ENCODE measurements at regions not wholly inside any gene's neighbourhood (a gene's known extent, or its start where the extent isn't known, plus 50 kb on each side); places are given as distances from the start of the nearest gene placed in this dataset.

DNA sequence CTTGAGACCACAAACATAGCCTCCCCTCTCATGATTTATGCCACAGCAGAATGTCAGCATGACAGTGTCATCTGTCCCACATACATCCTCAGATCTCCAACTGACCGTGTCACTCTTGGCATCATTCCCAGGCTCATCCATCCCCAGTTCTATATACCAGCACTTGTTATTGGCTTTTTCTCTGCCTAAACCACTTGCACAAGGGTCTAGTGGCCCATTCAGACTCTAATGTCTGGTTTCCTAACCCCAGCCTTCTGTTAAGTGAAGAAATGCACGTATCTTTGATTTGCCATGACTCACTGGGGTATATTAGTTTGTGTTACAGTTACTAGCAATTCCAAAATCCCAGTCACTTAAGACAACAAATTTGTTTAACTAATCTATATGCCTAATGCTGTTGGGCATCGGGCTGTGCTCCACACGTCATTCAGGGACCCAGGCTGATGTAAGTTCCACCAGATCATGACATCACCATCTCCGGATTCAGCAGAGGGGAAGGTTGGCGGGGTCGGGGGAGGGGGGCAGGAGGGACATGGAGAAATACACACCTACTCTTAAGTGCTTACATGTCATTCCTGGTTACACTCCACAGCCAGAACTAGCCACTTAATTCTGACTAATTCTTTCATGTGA lies 517.4 kb downstream of the BUD13 start:
- no peak for DNase-seq (ENCODE audit: low spot score)

DNA sequence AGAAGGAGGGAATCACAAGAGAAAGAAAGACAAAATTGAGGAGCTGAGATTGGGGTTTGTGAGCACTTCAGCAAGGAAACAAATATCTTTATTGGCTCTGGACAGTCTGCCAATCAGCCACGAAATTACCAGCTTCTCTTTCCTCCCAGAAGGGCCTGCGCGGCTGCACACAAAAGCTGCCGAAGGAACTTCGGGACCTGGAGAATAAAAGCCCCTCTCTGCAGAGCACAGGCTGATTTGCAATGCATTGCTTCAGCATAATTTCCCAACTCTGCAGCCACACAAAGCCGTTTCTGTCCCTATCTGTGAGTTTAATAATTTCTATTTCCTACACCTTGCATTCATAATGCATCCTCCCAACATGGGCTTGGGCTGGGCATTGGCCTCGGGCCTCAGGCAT lies 522.6 kb downstream of the BUD13 start:
- no peak for DNase-seq (ENCODE audit: low spot score)

DNA sequence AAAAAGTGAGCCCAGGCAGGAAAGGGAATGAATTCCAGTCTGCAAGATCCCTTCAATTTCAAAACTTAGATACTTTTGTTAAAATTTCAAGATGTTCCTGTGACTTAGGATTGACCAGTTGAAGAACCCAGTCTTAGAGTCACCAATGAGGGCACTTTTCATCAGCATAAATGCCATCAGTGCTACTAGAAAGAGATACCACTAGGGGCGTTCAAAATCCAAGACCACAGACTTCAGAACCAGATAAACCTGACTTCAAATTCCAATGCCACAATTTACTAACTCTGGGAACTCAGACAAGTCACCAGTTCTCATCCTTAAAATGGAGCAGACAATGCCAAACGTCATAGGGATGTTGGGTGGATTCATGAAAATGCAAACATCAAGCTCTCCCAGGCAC lies 523.2 kb downstream of the BUD13 start:
- no peak for DNase-seq (ENCODE audit: low spot score)

DNA sequence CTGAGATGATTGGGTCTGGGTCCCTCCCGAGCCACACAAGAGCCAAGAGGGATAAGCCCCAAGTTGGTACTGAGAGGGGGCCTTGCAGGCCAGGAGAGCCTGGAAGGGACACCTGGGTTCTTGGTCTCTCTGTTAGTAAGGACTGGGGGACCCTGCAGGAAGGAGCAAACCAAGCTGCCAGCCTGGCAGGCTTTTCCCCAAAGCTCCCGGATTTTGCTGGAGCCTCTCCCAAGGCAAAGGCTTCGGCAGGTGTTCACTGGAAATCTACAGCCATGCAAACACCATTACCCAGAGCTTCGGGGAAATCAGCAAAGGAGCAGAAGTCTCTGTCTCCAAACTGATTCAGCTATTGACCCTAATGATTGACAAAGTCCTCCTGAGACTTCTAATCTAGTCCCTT lies 527.9 kb downstream of the BUD13 start:
- DNase-seq (ENCODE audit: low spot score) = no peak

DNA sequence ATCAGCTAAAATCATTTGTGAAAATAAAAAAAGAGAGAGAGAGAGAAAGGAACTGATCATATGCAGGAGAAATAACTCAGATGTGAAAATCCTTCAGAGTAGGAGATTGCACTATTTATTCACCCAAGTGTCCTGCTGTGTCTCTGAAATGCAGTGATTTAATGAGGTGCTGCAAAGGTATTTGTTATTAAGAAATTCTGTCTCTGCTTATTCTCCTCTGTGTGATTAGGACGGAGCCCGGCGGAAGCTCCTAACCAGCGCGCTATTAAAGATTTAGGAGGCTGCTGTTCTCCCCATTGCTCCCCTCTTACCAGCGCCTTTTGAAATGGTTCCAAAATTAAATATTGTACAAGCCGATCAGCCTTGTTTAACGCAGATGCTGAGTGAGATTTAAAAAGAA lies 528.3 kb downstream of the BUD13 start:
- DNase-seq (ENCODE audit: low spot score) = no peak

DNA sequence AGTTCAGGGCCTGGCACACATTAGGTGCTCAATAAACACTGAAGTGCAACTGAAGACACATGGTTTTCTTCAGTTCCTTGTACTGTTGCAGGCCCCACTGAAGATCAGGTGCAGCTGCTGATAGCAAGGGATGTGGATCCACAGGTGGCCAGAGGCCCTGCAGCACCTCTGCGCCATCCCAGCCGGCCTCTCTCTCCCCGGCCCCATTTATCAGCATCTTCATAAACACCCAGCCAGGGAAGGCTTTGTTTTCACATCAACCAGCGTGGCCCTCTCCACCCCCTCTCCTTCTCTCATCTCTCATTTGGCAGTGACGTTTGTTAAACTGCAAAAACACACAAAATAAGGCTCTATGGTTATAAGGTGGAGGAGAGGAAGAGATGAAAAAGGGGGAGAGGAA lies 528.8 kb downstream of the BUD13 start:
- DNase-seq (ENCODE audit: low spot score) = no peak

DNA sequence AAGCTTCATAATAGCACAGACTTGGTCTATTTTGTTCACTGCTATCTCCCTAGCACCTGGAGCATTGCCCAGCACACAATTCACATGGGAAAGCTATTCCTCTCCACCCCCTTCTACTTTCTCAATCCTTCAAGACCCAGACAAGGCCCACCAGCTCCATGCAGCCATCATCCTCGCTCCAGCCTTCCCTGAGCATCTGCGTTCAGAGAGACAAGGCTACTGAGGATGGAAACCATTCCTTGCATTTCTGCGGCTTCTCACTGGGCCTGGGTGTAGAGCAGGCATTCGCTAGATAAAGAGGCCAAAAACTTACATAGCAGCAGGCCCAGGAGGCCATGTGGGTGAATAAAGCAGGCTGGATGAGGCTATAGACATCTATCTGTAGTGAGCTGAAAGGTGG lies 530.8 kb downstream of the BUD13 start:
- DNase-seq (ENCODE audit: low spot score) = no peak

DNA sequence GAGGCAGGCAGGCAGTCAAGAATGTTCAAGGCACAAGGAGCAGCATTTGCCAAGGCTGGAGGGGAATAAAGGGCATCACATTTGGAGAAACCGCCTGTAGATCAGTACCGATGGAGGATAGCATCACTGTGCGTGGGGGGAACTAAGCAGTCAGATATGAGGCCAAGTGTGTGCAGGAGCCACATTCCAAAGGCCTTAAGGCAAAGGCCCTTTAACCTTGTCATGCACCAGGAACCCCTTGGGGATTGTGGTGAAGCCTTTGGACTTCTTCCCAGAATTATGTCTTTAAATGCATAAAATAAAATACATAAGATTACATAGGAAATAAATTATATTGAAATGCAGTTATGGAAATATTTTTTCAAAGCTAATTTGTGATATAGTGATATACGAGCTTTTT lies 532.1 kb downstream of the BUD13 start:
- no peak for DNase-seq (ENCODE audit: low spot score)

DNA sequence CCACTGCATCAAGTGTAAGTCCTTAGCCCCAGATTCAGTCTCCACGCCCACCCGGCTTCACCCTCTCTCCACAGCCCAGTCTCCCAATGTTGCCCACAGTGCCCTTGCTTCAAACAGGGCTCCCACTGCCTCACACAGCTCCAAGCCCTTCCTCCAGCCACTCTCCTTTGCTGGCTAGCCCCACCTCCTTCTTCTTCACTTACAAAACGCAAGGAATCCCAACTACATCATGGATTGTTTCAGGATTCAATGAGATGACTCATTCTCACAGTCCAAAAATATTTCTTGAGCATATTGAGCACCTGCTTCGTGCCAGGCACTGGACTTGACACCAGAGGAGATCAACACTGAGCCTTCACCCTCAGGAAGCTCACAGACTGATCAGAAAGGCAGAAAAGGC lies 533.5 kb downstream of the BUD13 start:
- DNase-seq (ENCODE audit: low spot score) = no peak

DNA sequence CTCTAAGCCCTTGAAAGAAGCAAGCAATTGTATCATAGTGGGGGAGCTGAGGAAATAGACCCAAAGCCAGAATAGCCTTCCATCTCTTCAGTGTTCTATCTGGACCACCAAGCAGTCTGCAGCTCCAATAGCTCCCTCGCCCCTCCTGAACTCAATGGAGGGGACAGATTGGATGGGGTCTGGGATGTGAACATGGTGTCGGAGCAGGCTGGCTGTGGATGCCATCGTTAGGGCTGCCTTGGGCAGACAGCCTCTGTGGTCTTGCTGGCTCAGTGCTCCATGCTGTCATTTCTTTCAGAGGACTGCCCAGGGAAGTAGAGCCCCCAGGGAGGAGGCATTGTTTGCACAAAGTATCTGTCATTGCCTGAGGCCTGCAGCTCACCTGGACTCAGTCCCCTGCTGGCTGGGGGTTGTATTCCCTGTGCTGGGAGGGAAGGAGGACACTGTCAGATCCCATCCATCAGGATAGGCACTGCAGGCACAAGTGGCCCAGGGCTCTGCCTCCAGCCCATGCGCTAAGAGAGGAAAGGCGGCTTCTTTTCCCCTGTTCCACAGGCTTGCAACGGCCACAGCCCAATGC lies 537.7 kb downstream of the BUD13 start:
- DNase-seq (ENCODE audit: low spot score) = no peak

DNA sequence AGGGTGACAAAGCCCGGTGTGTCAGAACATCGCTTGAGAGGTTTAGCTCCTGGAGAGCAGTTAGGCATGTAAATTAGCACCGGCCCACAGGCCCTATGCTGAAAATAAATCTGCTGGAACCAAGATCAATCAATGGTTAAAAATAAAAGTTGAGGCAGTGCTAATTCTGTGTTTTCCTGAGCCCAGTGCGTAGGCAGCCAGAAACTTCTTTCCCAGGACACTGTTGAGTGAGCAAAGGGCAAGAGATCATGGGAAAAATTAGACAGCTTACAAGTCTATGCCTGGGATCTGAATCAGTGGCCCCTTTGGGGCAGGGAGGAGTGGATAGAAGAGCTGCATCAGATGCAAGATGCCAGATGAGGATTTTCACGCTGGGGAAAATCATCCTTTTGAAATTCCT lies 539.2 kb downstream of the BUD13 start:
- DNase-seq (ENCODE audit: low spot score) = no peak

DNA sequence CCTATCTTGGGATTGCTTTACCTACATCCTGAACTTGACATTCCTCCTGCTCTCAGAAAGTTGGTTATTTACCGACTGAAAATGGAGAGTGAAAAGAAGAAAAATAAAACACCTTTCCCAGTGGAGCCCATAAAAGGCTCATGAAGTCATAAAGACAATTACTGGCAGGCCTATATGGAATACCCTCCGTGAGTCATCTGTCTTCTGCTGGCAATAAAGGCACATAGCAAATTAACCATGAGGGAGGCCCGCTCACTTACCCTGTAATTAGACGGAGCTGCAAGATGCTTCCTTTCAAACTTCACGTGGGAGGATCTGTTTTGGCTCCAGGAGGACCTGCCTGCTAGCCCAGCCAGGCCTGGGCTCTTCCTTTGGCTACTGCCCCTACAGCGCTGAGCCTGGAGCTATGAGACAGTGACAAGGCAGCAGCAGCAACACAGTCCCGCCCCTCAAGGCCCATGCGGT lies 540.4 kb downstream of the BUD13 start:
- DNase-seq (ENCODE audit: low spot score) = no peak

DNA sequence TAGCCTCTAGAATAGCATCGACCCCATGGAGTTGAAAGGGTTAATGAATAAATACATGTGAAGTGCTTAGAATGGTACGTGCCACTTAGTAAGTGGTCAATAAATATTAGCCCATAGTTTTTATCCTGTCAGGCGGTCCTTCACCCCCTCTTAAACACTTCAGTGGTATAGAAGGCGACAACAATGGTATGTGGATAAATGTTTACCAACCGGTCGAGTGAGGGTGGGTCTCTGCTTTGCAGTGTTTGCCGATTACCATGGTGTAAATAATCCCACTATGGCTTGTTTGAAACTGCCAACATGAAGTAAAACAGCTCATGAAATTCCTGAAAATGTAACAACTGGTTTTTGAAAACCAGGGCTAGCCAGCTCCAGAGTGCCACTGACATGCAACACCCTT lies 541.2 kb downstream of the BUD13 start:
- DNase-seq (ENCODE audit: low spot score) = no peak

DNA sequence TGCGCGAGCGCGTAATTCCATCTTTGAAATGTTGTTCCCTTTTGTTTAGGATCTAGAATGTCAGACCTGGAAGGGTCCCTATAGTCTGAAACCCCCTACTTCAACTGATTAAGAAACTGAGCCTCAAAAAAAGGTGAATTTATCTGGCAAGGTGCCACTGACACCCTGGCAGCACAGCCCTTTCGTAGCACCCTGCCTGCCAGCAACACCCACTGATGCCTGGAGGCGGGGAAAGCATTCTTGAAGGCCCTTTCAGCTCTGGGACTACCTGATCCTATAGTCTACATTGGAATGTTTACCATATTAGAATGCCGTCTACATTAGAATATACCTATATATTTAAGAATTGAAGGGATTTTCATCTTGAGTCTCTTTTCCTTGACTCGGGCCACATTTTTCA lies 542.3 kb downstream of the BUD13 start:
- DNase-seq (ENCODE audit: low spot score) = no peak

DNA sequence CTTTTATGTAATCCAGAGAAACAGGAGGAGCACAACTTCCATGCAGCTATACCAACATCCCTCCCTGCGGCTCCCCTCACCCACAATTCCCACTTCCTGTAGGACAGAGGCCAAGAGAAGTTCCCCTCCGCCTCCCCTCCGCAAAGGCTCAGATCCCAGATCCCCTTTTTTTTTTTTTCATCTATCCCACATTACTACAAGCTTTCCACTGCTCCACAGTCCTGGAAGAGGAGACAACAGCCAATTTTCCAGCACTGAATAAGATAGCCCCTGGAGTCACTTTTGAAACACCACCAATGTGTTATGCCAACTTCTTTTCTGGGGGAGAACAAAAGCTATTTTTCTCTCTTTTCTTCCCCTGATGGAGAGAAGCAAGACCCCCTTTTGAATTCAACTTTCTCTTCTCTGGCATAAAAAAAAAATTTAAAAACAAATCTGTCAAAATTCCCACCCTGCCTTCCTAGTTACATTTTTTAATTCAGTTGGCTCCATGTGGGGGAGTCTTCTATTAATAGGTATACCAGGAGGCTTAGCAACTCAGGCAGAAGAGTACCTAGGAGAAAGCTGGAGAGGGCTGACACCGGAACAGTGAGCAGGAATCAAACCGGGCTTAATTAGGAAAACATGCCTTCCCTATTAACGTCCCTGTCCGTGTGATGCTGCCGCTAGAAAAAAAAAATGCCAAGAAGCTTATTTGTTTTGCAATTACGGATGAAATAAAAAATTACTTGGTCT lies 543.4 kb downstream of the BUD13 start:
- DNase-seq (ENCODE audit: low spot score) = no peak

DNA sequence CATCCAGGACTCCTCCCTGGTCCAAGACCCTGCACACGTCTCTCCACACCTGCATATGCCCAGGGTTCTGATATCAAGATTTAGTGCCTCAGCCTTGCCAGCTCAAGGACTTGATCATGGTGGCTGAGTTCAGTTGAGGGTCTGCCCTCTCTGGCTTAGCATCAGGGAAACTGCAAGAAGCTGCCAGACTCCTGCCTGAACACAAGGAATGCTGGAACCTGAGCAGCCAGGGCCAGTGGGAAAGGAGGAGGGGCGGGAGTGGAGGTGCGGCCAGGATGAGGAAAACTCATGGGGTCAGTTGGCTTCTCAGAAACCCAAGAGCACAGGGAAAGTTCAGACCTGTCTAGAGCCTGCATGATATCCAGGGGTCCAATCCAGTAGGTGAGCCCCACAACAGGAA lies 546.1 kb downstream of the BUD13 start:
- no peak for DNase-seq (ENCODE audit: low spot score)

DNA sequence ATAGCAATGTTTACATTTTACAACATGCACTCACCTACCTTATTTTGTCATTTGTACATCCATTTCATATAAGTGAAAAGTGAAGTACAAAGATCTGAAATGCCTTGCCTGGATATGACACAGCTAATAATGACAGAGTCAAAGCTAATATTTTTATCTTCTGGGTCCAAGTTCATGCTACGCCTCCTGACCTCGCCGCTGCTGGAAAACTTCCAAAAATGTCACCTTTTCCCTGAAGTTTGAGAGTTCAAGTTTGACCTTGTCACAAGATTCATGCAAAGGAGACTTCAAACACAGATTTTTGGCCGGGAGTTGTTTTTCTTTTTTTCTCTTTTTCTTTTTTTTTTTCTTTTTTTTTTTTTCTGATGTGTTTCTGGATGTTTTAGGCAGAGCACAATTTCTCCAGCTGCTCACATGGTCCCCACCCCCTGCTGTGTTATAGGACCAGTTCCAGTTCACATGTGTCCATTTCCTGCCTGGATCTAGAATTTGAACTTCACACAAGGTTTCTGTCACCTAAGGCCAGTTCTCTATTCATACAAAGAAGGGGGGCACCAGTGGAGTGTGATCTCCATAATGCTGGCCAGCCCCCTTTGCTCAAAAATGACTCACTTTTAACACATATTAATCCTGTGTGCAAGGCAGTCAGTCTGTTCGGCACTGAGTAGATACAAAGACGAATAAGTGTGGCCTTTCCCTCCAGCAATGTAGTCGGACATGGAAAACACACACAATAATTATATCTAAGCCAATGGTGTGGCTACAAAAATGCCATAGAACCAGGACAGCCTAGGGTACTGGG lies 546.8 kb downstream of the BUD13 start:
- DNase-seq (ENCODE audit: low spot score) = no peak

DNA sequence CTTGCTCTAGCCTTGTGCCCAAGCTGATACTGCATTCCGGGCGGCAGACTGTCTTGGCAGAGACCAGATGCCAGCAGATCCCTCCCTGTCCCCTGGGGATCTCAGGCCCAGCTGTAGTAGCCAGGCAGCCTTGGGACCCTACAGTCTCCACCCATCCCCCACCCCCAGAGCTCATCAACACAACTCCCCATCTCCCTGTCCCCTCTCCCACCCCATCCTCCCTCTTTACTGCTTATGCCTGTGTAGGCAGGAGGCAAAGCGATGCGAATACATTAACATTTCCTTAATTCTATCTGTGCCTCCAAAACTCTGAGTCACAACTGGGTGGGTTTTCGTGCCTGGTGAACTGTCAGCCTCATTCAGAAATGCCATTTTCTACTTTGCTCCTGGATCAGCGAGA lies 547.6 kb downstream of the BUD13 start:
- no peak for DNase-seq (ENCODE audit: low spot score)

DNA sequence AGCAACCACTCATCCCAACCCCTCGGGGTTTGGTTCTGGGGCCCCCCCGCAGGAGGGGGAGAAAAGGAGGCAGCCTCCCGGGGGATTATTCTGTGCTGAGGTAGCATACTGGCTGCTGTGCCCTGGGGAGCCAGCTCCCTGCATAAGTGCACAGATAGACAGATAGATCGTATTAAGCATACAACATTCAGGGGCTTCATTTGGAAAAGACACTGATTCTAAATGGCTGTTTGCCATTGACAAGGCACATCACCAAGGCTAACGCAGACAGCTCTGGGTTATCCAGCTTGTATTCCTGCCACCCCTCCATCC lies 547.9 kb downstream of the BUD13 start:
- no peak for DNase-seq (ENCODE audit: low spot score)

DNA sequence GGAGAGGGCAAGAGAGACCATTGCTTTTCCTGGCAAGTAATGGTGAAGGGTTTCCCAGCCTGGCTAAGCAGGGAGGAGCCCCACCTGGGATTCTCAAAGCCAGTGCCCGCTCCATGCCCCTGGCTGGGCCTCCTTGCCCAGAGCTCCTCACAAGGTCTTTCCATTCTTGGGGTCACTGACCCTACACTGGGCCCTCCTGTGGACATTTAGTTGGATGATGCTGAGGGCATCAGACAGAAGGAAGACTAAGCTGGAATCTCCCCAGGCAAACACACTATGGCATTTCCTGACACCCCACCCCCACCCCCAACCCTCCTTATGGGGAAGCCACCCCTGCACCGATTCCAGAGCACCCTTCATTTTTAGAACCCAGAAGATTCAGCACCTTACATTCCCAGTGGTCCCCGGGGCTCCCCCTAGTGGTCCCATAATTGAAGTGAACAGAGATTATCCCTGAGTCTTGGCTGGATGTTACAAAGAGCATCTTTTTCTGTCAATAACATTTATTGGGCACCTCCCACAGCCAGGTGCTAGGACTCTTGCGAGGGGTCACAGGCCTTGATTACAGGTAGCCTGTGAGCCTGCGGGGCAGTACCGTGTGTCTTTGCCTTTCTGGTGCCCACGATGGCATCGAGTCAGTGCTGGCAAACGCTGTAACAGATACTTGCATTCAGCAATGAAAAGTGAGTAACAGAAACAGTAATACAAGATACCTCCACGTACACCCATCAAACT lies 548.5 kb downstream of the BUD13 start:
- peak; percentile 69 for DNase-seq (ENCODE audit: low spot score)

DNA sequence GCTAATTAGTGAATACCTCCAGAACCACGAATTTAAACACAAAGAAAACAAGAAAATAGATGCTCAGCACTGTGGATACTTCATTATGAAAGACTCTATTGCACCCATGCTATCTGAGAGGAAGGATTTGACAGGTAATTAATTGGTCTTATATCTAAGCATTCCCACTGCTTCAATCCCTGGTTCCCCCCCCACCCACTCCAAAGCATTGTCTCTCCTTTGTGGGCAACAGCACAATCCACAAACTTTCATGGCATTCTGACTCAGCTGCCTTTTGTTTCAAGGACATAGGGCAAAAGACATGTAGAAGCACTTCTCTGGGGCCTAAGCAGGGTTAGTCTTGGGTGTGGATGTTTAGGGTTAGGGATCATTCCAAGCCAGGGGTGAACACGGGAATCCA lies 551.4 kb downstream of the BUD13 start:
- no peak for DNase-seq (ENCODE audit: low spot score)

DNA sequence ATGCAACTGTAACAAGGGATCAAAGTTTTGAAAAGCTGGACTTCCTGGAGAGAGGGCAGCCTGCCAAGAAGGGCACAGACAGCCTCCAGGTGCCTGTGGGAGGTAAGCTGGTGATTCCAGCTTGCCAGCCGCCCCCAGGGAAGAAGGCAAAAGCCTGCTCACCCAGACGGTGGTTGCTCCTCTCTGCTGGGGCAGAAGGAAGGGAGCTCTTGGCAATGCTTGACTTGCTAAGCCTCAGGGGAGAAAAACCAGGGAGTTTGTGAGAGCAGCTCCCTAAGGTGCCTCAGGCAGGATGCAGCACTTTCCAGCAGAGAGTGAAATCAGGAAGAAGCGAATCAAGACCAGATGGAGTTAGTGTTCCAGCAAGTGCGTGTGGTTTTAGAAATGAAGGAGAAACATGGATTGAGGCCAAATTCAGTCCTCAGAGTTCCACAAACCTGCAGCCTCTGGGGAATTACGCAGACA lies 553.6 kb downstream of the BUD13 start:
- DNase-seq (ENCODE audit: low spot score) = no peak
